ENCODE measurements at regions not wholly inside any gene's neighbourhood (a gene's known extent, or its start where the extent isn't known, plus 50 kb on each side); places are given as distances from the start of the nearest gene placed in this dataset.

DNA sequence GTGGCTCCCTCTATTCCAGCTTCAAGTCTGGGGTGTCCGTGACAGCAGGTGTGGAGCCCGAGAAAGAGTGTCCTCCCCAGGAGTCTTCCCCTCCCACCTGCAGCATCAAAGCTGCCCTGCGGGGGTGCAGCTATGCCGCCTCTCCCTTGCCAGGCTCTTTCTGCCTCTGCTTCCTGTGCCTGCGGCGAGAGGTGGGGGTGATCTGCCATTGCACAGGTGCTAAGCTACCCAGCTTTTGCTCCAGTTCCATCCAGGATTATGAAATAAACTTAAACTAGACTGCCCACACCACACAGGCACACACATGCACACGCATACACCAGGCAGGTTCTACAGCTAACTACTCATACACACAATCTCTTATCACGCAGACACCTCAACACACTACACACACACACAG lies 104.7 kb upstream of the CLDN10 start:
- Histone ChIP-seq H3K36me3 (ENCODE audit: insufficient read depth, low read length) (no peaks in the 10 kb centered on the region), H3K9me3 (ENCODE audit: low read depth, low read length) (no peaks in the 10 kb centered on the region)
- DNase-seq (ENCODE audit: low read depth, low spot score), result no peak

DNA sequence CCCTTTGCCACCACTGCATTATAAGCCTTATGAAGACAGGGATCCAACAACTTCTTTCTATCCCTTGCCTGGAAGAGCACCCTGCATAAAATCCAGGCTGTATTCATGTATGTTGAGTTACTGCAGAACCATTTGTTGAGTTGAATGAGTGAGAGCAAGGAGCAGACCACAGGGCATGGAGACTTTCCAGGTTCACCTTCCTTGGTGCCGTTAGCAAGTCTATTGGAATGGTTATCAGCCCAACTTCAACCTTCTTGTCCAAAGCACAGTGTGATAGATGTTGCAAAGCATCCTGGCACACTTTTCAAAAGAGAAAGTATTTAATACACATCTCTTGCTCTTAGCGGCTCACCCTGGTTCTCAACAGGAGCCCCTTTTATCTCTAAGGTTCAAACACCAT lies 100.9 kb upstream of the CLDN10 start:
- H3K36me3 ChIP-seq (ENCODE audit: insufficient read depth, low read length), result no peaks in the 10 kb centered on the region
- TF ChIP-seq FOXP2 (optimal IDR thresholded peaks at IDR 0.05; ENCODE audit: control extremely low read depth, extremely low read length, insufficient read depth), result no peak
- no peak for TF ChIP-seq EZH2 (IDR thresholded peaks at IDR 0.05)
- TF ChIP-seq POLR2AphosphoS5 (IDR thresholded peaks at IDR 0.05; ENCODE audit: borderline replicate concordance, low read depth, low read length), result no peak
- H3K27ac ChIP-seq, result no peak overlapping the region
- no peak overlapping the region for H3K9ac ChIP-seq (ENCODE audit: insufficient read length)
- no peak overlapping the region for H3K4me3 ChIP-seq
- DNase-seq (ENCODE audit: low read depth, low spot score), result no peak
- H3K9me3 ChIP-seq (ENCODE audit: low read depth, low read length), result no peaks in the 10 kb centered on the region

More for the DNA sequence above, 104.7 kb upstream of the CLDN10 start:
- no peak for TF ChIP-seq EZH2 (IDR thresholded peaks at IDR 0.05)
- TF ChIP-seq FOXP2 (optimal IDR thresholded peaks at IDR 0.05; ENCODE audit: control extremely low read depth, extremely low read length, insufficient read depth), result no peak
- TF ChIP-seq POLR2AphosphoS5 (IDR thresholded peaks at IDR 0.05; ENCODE audit: borderline replicate concordance, low read depth, low read length), result no peak
- no peak overlapping the region for H3K4me3 ChIP-seq
- H3K9ac ChIP-seq (ENCODE audit: insufficient read length), result no peak overlapping the region
- H3K27ac ChIP-seq, result no peak overlapping the region

DNA sequence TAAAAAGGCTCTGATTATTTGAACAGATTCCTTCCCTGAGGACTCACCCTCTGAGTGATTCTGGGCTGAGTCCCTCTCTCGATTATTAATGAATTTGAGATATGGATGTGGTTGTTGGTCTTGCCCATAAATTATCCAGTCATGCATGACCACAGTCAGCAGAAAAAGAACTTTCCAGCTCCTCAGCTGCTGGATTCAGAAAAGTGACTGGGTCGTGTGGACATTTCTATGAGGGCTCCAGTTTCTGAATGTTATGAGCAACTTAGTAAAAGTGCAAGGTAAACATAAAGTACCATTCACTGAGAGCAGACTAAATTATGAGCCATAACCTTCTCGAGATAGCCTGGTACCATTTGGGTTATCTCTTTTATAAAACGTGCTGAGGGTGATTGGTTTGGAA lies 100.1 kb upstream of the CLDN10 start:
- no peaks in the 10 kb centered on the region for H3K36me3 ChIP-seq (ENCODE audit: insufficient read depth, low read length)
- DNase-seq (ENCODE audit: low read depth, low spot score), result no peak
- no peak overlapping the region for H3K27ac ChIP-seq
- no peak for TF ChIP-seq POLR2AphosphoS5 (IDR thresholded peaks at IDR 0.05; ENCODE audit: borderline replicate concordance, low read depth, low read length)
- no peak for TF ChIP-seq FOXP2 (optimal IDR thresholded peaks at IDR 0.05; ENCODE audit: control extremely low read depth, extremely low read length, insufficient read depth)
- no peak for TF ChIP-seq EZH2 (IDR thresholded peaks at IDR 0.05)
- H3K9me3 ChIP-seq (ENCODE audit: low read depth, low read length), result no peaks in the 10 kb centered on the region
- no peak overlapping the region for H3K4me3 ChIP-seq
- no peak overlapping the region for H3K9ac ChIP-seq (ENCODE audit: insufficient read length)

DNA sequence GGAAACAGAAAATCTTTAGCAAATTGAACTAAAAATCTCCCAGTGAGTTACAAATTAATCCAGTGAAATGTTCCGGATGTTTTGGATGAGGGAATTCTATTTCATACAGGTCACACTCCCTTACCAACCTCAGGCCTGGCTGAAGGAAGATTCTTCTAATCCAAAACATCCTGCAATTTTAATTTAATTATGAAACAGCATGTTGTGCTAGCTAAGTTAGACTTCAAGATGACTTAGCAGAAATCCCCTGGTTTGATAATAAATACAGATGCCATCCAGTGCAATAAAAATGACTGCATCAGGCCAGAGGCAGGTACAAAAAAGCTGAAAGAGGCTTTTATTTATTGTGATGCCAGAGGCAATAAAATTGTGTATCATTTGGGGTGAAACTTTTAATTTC lies 96.7 kb upstream of the CLDN10 start:
- H3K27ac ChIP-seq, result no peak overlapping the region
- no peak overlapping the region for H3K4me3 ChIP-seq
- DNase-seq (ENCODE audit: low read depth, low spot score), result no peak
- H3K9ac ChIP-seq (ENCODE audit: insufficient read length), result no peak overlapping the region
- H3K36me3 ChIP-seq (ENCODE audit: insufficient read depth, low read length), result no peaks in the 10 kb centered on the region
- TF ChIP-seq FOXP2 (optimal IDR thresholded peaks at IDR 0.05; ENCODE audit: control extremely low read depth, extremely low read length, insufficient read depth) (no peak), EZH2 (IDR thresholded peaks at IDR 0.05) (no peak), POLR2AphosphoS5 (IDR thresholded peaks at IDR 0.05; ENCODE audit: borderline replicate concordance, low read depth, low read length) (no peak)
- no peaks in the 10 kb centered on the region for H3K9me3 ChIP-seq (ENCODE audit: low read depth, low read length)

DNA sequence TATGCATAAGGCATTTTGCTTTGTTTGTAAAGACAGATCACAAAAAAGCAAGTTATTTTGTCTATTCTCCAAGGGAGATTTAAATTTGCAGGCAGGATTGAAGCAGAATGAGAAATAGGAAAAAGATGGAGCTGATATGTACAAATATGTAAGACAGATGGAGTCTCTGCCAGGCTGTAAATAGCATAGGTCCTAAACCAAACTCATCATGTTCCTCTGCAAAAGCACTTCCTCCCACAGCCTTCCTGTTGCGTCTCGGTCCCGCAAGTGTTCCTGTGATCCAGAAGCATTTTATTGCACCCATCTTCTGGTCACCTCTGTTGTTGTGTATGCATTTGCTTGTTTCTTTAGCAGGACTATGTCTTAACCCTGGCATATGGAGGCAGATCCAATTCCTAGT lies 95.7 kb upstream of the CLDN10 start:
- H3K27ac ChIP-seq, result no peak overlapping the region
- TF ChIP-seq FOXP2 (optimal IDR thresholded peaks at IDR 0.05; ENCODE audit: control extremely low read depth, extremely low read length, insufficient read depth), result no peak
- TF ChIP-seq EZH2 (IDR thresholded peaks at IDR 0.05), result no peak
- TF ChIP-seq POLR2AphosphoS5 (IDR thresholded peaks at IDR 0.05; ENCODE audit: borderline replicate concordance, low read depth, low read length), result no peak
- H3K9me3 ChIP-seq (ENCODE audit: low read depth, low read length), result no peaks in the 10 kb centered on the region
- no peak for DNase-seq (ENCODE audit: low read depth, low spot score)
- no peak overlapping the region for H3K9ac ChIP-seq (ENCODE audit: insufficient read length)
- no peaks in the 10 kb centered on the region for H3K36me3 ChIP-seq (ENCODE audit: insufficient read depth, low read length)
- no peak overlapping the region for H3K4me3 ChIP-seq

DNA sequence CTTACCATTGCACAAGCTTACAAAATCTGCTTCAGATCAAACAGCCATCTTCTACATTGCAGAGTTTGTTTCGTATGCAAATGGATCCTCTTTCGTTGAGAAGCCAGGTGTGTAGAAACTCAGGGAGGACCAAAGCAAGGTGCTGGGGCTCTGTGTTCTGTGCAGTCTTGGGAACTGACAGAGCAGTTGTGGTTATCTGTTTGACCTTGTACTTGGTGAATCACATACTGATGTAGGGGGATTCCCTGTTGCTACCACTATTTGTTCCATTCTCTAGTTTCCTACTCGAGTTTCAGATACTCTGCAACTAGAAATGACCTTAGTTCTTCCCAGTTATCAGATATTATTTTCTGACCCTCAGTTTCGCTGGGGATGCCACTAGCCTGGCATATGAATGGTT lies 95.2 kb upstream of the CLDN10 start:
- TF ChIP-seq FOXP2 (optimal IDR thresholded peaks at IDR 0.05; ENCODE audit: control extremely low read depth, extremely low read length, insufficient read depth) (no peak), EZH2 (IDR thresholded peaks at IDR 0.05) (no peak), POLR2AphosphoS5 (IDR thresholded peaks at IDR 0.05; ENCODE audit: borderline replicate concordance, low read depth, low read length) (no peak)
- H3K36me3 ChIP-seq (ENCODE audit: insufficient read depth, low read length), result no peaks in the 10 kb centered on the region
- no peak for DNase-seq (ENCODE audit: low read depth, low spot score)
- H3K4me3 ChIP-seq, result no peak overlapping the region
- H3K27ac ChIP-seq, result no peak overlapping the region
- no peaks in the 10 kb centered on the region for H3K9me3 ChIP-seq (ENCODE audit: low read depth, low read length)
- H3K9ac ChIP-seq (ENCODE audit: insufficient read length), result no peak overlapping the region

DNA sequence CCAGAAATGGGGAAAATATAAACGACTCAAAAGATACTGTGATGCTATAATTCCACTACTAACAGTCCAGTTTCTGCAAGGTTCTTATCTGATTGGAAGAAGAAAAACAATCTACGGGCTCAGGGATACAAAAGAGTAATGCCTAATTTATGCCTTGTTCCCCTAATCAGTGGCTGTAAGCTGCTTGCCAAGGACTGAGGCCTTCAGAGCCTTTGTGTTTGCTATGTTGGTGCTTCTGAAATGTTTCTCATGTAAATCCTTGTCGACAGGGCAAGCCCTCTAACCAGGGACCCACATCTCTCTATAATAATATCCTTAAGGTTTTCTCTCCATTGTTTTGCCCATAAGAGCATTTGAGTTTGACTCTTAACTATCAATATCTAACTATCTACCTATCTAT lies 89.7 kb upstream of the CLDN10 start:
- no peak overlapping the region for H3K4me3 ChIP-seq
- no peak for DNase-seq (ENCODE audit: low read depth, low spot score)
- H3K9me3 ChIP-seq (ENCODE audit: low read depth, low read length), result no peaks in the 10 kb centered on the region
- no peak overlapping the region for H3K9ac ChIP-seq (ENCODE audit: insufficient read length)
- no peaks in the 10 kb centered on the region for H3K36me3 ChIP-seq (ENCODE audit: insufficient read depth, low read length)
- TF ChIP-seq FOXP2 (optimal IDR thresholded peaks at IDR 0.05; ENCODE audit: control extremely low read depth, extremely low read length, insufficient read depth) (no peak), POLR2AphosphoS5 (IDR thresholded peaks at IDR 0.05; ENCODE audit: borderline replicate concordance, low read depth, low read length) (no peak), EZH2 (IDR thresholded peaks at IDR 0.05) (no peak)
- no peak overlapping the region for H3K27ac ChIP-seq

DNA sequence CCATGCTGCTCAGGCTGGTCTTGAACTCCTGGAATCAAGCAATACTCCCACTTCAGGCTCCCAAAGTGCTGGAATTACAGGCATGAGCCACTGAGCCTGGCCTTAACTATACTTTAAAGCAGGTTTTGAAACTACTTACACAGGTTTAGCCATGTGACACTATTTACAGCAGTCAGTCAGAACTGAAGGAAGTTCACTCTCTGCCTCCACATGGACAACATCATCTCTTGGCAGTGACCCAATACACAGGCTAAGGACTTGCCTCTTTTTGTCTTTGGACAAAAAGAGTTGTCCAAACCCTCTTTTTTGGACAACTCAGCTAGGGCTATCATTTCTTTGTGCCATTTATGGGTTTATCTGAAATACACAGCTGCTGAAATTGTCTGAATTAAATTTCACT lies 89.0 kb upstream of the CLDN10 start:
- no peak for DNase-seq (ENCODE audit: low read depth, low spot score)
- Histone ChIP-seq H3K36me3 (ENCODE audit: insufficient read depth, low read length) (no peaks in the 10 kb centered on the region), H3K9me3 (ENCODE audit: low read depth, low read length) (no peaks in the 10 kb centered on the region), H3K9ac (ENCODE audit: insufficient read length) (no peak overlapping the region), H3K4me3 (no peak overlapping the region), H3K27ac (no peak overlapping the region)
- TF ChIP-seq EZH2 (IDR thresholded peaks at IDR 0.05) (no peak), POLR2AphosphoS5 (IDR thresholded peaks at IDR 0.05; ENCODE audit: borderline replicate concordance, low read depth, low read length) (no peak), FOXP2 (optimal IDR thresholded peaks at IDR 0.05; ENCODE audit: control extremely low read depth, extremely low read length, insufficient read depth) (no peak)

DNA sequence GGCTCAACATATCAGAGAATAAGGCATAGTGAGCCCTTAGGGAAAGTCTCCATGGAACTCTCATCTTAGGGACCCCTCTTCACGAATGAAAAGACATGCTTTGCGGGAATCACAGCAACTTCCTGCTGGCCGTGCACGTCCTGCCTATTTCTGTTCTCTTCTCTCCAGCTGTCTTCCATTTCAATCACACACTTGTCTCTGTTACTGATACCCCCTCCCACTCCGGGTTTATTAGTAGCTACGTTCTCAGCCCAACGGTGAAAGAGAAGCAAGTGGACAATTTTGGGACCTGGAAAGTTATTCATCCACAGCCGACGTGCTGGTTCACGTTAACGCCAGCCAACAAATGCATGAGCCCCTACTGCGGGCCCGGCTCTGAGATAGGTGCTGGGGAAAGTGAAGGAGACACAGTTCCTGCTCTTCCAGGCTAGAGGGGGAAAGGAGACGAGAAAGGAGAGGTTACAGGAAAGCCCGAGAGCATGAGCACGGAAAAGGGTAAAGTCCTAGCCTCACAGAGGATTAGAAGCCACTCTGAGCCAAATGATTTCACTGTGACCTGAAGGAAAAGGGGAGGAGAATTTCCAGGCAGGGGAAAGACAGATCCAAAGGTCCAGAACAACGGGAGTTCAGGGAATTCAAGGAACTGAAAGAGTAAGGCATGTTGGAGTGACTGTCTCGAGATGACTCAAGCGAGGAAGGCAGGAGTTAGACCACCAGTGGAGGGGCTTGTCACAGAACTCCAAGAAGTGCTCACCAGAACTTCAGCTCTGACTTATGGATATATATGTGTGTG lies 81.8 kb upstream of the CLDN10 start:
- H3K36me3 ChIP-seq (ENCODE audit: insufficient read depth, low read length), result no peaks in the 10 kb centered on the region
- no peak for TF ChIP-seq EZH2 (IDR thresholded peaks at IDR 0.05)
- TF ChIP-seq FOXP2 (optimal IDR thresholded peaks at IDR 0.05; ENCODE audit: control extremely low read depth, extremely low read length, insufficient read depth), result no peak
- TF ChIP-seq POLR2AphosphoS5 (IDR thresholded peaks at IDR 0.05; ENCODE audit: borderline replicate concordance, low read depth, low read length), result no peak

More for the DNA sequence above, 81.8 kb upstream of the CLDN10 start:
- Histone ChIP-seq H3K4me3 (no peak overlapping the region), H3K9me3 (ENCODE audit: low read depth, low read length) (no peaks in the 10 kb centered on the region), H3K9ac (ENCODE audit: insufficient read length) (no peak overlapping the region), H3K27ac (no peak overlapping the region)
- no peak for DNase-seq (ENCODE audit: low read depth, low spot score)

Measured in SK-N-MC (cell line).